ENCODE measurements at regions not wholly inside any gene's neighbourhood (a gene's known extent, or its start where the extent isn't known, plus 50 kb on each side); places are given as distances from the start of the nearest gene placed in this dataset.

DNA sequence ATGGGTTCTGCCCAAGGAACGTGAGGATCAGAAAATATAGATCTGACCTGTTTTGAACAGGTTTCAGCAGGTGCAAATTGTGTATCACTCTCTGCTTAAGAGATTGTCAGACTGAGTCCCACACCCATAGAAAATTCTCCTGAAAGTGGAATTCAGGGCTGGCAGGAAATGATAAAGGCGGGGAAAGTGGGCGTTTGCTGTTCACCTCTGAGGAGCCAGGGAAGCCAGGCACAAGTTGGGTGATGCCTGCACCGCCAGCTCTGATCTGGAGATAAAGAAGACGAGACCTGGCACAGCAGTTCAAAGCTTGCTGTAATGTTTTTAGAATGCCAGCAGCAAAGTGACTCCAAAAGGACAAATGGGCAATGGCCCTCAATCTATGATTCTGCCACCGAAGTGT is 356.5 kb upstream of the SOX5 start:
- H4K5ac ChIP-seq (ENCODE audit: low read depth, low read length): no peak overlapping the region
- no peak overlapping the region for H2BK5ac ChIP-seq (ENCODE audit: low read depth, low read length, poor library complexity, severe bottlenecking)
- no peak overlapping the region for H2BK20ac ChIP-seq (ENCODE audit: low read depth, low read length)
- no peak overlapping the region for H3K9ac ChIP-seq (ENCODE audit: low read depth, low read length)
- no peak overlapping the region for H3K18ac ChIP-seq (ENCODE audit: low read depth, low read length)
- ATAC-seq (ENCODE audit: low read depth) (no peak), DNase-seq (no peak)
- no peaks in the 10 kb centered on the region for H3K36me3 ChIP-seq (ENCODE audit: control insufficient read depth, insufficient read depth, low read length)
- H3K23ac ChIP-seq (ENCODE audit: low read depth, low read length): no peak overlapping the region
- H3K27ac ChIP-seq (ENCODE audit: insufficient read depth, low read length): no peak overlapping the region
- CTCF ChIA-PET: no interaction called here
- H2AK5ac ChIP-seq (ENCODE audit: low read depth, low read length): no peak overlapping the region
- no TSS peak for BruUV-seq (replicated peaks)
- H3K4me1 ChIP-seq (ENCODE audit: control insufficient read depth, insufficient read depth, low read length): no peaks in the 10 kb centered on the region
- H3K56ac ChIP-seq (ENCODE audit: extremely low read depth, insufficient read depth, low read length): no peak overlapping the region
- TF ChIP-seq POLR2A (IDR thresholded peaks at IDR 0.05; ENCODE audit: low read depth, low read length) (no peak), RCOR1 (IDR thresholded peaks at IDR 0.05; ENCODE audit: insufficient replicate concordance, low read length) (no peak), CTCF (conservative IDR thresholded peaks at IDR 0.05; ENCODE audit: low read depth, low read length) (no peak), CEBPB (IDR thresholded peaks at IDR 0.05; ENCODE audit: low read depth, low read length) (no peak), RFX5 (IDR thresholded peaks at IDR 0.05; ENCODE audit: low read depth, low read length) (no peak), FOS (IDR thresholded peaks at IDR 0.05; ENCODE audit: low read depth, low read length) (no peak), NFE2L2 (IDR thresholded peaks at IDR 0.05; ENCODE audit: low read depth, low read length) (no peak), BHLHE40 (IDR thresholded peaks at IDR 0.05; ENCODE audit: low read depth, low read length) (no peak), SMC3 (IDR thresholded peaks at IDR 0.05; ENCODE audit: low read depth, low read length) (no peak), USF2 (IDR thresholded peaks at IDR 0.05; ENCODE audit: low read depth, low read length) (no peak), RAD21 (IDR thresholded peaks at IDR 0.05; ENCODE audit: low read length) (no peak), ELK1 (IDR thresholded peaks at IDR 0.05; ENCODE audit: borderline replicate concordance, low read depth, low read length) (no peak), MAFK (IDR thresholded peaks at IDR 0.05; ENCODE audit: low read depth, low read length) (no peak), MAZ (IDR thresholded peaks at IDR 0.05; ENCODE audit: borderline replicate concordance, low read depth, low read length) (no peak)
- H4K20me1 ChIP-seq (ENCODE audit: insufficient read depth, low read length): no peaks in the 10 kb centered on the region
- H3K4me3 ChIP-seq (ENCODE audit: insufficient read depth, low read depth, low read length): no peak overlapping the region
- no peak overlapping the region for H4K8ac ChIP-seq (ENCODE audit: low read depth in 2 of 2, low read length in 2 of 2)
- H3K4ac ChIP-seq (ENCODE audit: low read depth, low read length): no peak overlapping the region
- H3K9me3 ChIP-seq (ENCODE audit: control insufficient read depth, insufficient read depth, low read length): no peaks in the 10 kb centered on the region
- H4K91ac ChIP-seq (ENCODE audit: insufficient read depth, low read depth, low read length): no peak overlapping the region
- no peak overlapping the region for H2AFZ ChIP-seq (replicated peaks; ENCODE audit: low read length, poor library complexity)
- 100% methylated on average over 1 of the region's 6 CpGs; no CpG with 5 or more reads in 1 of the 2 experiments for WGBS, 2 experiments (ENCODE audit: extremely low coverage in 2 of 2, insufficient read length in 1 of 2)
- in situ Hi-C loops (cut with MboI; ENCODE audit: low sequenced_read_pairs) (no loop called here), intact Hi-C loops (cut with micrococcal nuclease) (no loop called here), dilution Hi-C loops (cut with HindIII; ENCODE audit: low sequenced_read_pairs, unreplicated experiment) (no loop called here)
- no peak overlapping the region for H2BK120ac ChIP-seq (ENCODE audit: low read depth, low read length)
- H3K9me1 ChIP-seq (ENCODE audit: insufficient read depth, low read length): no peaks in the 10 kb centered on the region
- no peak overlapping the region for H3K14ac ChIP-seq (replicated peaks; ENCODE audit: low read depth, low read length)
- H2BK15ac ChIP-seq (ENCODE audit: low read depth, low read length): no peak overlapping the region
- no peaks in the 10 kb centered on the region for H3K27me3 ChIP-seq (ENCODE audit: control insufficient read depth, insufficient read depth, low read length)
- POLR2A ChIA-PET (ENCODE audit: unreplicated experiment): no interaction called here
- no peaks in the 10 kb centered on the region; a peak in 1 of 4 replicates for H3K79me1 ChIP-seq (ENCODE audit: low read depth in 1 of 2, low read length in 2 of 2)
- H2AK9ac ChIP-seq (replicated peaks; ENCODE audit: low read depth, low read length, poor library complexity): no peak overlapping the region
- H3K4me2 ChIP-seq (ENCODE audit: low read depth, low read length): no peak overlapping the region

Measured in IMR-90 (cell line).